HEK293 (cell line): ENCODE measurements at regions not wholly inside any gene's neighbourhood (a gene's known extent, or its start where the extent isn't known, plus 50 kb on each side); places are given as distances from the start of the nearest gene placed in this dataset.
"Not testable (repeated sequence)": the region's sequence is repeated elsewhere in the genome, so short reads cannot be mapped to it uniquely, and the experiment has no call there.

Source experiments
- CTCF ChIA-PET: fragments of 350-600 bp; formaldehyde crosslinking; extraction: SDS; loops from one replicate; lab custom pipeline; 2021; ENCODE audit warnings: antibody characterized with exemption; lab: Yijun Ruan, JAX
- POLR2A ChIA-PET: fragments of 300-600 bp; formaldehyde crosslinking; extraction: SDS; loops from one replicate; lab custom pipeline; 2020; ENCODE audit warnings: antibody characterized with exemption, inconsistent platforms; lab: Yijun Ruan, JAX
- H3K27ac ChIP-seq: fragments of 200-500 bp; sonication (Bioruptor generic); 2 replicates; pipeline ENCODE4 v1.5.1; 2014; ENCODE audit warnings: low read depth, low read length, control low read depth, inconsistent platforms; ENCODE audit errors: extremely low read depth
- H3K36me3 ChIP-seq, 2 experiments: fragments of 200-500 bp in 1 of 2; sonication (Bioruptor generic) in 1 of 2; 1 replicate in 1 of 2; 2 replicates in 1 of 2; pipeline ENCODE4 v1.5.1; 2014 to 2017; ENCODE audit warnings: inconsistent platforms in 2 of 2, low read length in 2 of 2; ENCODE audit not compliant: control insufficient read depth in 2 of 2, insufficient read depth in 1 of 2
- H3K4me1 ChIP-seq: fragments of 200-500 bp; sonication (Bioruptor generic); 2 replicates; pipeline ENCODE4 v1.5.1; 2014; ENCODE audit warnings: mild to moderate bottlenecking, low read length, inconsistent platforms; ENCODE audit not compliant: control insufficient read depth, insufficient read depth
- H3K4me3 ChIP-seq: 2 replicates; pipeline ENCODE4 v1.5.1; 2011; ENCODE audit warnings: low read depth, mild to moderate bottlenecking, control low read depth, low read length, moderate library complexity
- H3K9me3 ChIP-seq: fragments of 200-500 bp; sonication (Bioruptor generic); 2 replicates; pipeline ENCODE4 v1.5.1; 2014; ENCODE audit warnings: low read depth, low read length, inconsistent platforms; ENCODE audit not compliant: control insufficient read depth, insufficient read depth
- GLI2 ChIP-seq: fragments of 450-650 bp; formaldehyde crosslinking; IDR thresholded peaks from 2 replicates; pipeline ENCODE4; 2017; ENCODE audit warnings: missing biosample characterization, missing genetic modification characterization, low read depth, borderline replicate concordance
- OSR2 ChIP-seq: fragments of 450-650 bp; formaldehyde crosslinking; IDR thresholded peaks from 2 replicates; pipeline ENCODE4 v1.5.1; 2016; ENCODE audit warnings: missing biosample characterization, missing genetic modification characterization
- ZBTB48 ChIP-seq: fragments of 450-650 bp; formaldehyde crosslinking; IDR thresholded peaks from 2 replicates; pipeline ENCODE4 v1.5.1; 2016; ENCODE audit warnings: missing biosample characterization, missing genetic modification characterization
- ZBTB8A ChIP-seq: fragments of 450-650 bp; formaldehyde crosslinking; IDR thresholded peaks from 2 replicates; pipeline ENCODE4 v1.5.1; 2016; ENCODE audit warnings: missing biosample characterization, missing genetic modification characterization
- ZFP69B ChIP-seq: fragments of 450-650 bp; formaldehyde crosslinking; IDR thresholded peaks from 2 replicates; pipeline ENCODE4 v1.5.1; 2016; ENCODE audit warnings: missing biosample characterization, missing genetic modification characterization
- ZNF140 ChIP-seq: fragments of 450-650 bp; formaldehyde crosslinking; IDR thresholded peaks from 2 replicates; pipeline ENCODE4 v1.5.1; 2016; ENCODE audit warnings: missing biosample characterization, missing genetic modification characterization
- ZNF19 ChIP-seq: fragments of 450-650 bp; formaldehyde crosslinking; IDR thresholded peaks from 2 replicates; pipeline ENCODE4; 2016; ENCODE audit warnings: missing biosample characterization, missing genetic modification characterization, low read depth
- ZNF24 ChIP-seq: fragments of 450-650 bp; formaldehyde crosslinking; IDR thresholded peaks from 2 replicates; pipeline ENCODE4 v1.5.1; 2016; ENCODE audit warnings: missing biosample characterization, missing genetic modification characterization
- ZNF394 ChIP-seq: fragments of 450-650 bp; formaldehyde crosslinking; IDR thresholded peaks from 2 replicates; pipeline ENCODE4 v1.5.1; 2016; ENCODE audit warnings: missing biosample characterization, missing genetic modification characterization, mild to moderate bottlenecking, moderate library complexity, borderline replicate concordance
- ZNF426 ChIP-seq: fragments of 450-650 bp; formaldehyde crosslinking; IDR thresholded peaks from 2 replicates; pipeline ENCODE4 v1.5.1; 2017; ENCODE audit warnings: missing biosample characterization, missing genetic modification characterization, mild to moderate bottlenecking, inconsistent platforms, moderate library complexity
- ZNF529 ChIP-seq: fragments of 450-650 bp; formaldehyde crosslinking; IDR thresholded peaks from 2 replicates; pipeline ENCODE4 v1.5.1; 2017; ENCODE audit warnings: missing genetic modification characterization, missing biosample characterization; ENCODE audit not compliant: insufficient replicate concordance
- ZNF555 ChIP-seq: fragments of 450-650 bp; formaldehyde crosslinking; conservative IDR thresholded peaks from 2 replicates; pipeline ENCODE4 v1.5.1; 2017; ENCODE audit warnings: missing biosample characterization, mild to moderate bottlenecking, missing genetic modification characterization, inconsistent platforms
- ZNF560 ChIP-seq: fragments of 450-650 bp; formaldehyde crosslinking; IDR thresholded peaks from 2 replicates; pipeline ENCODE4 v1.5.1; 2017; ENCODE audit warnings: missing biosample characterization, missing genetic modification characterization, borderline replicate concordance
- ZNF623 ChIP-seq: fragments of 450-650 bp; formaldehyde crosslinking; IDR thresholded peaks from 2 replicates; pipeline ENCODE4 v1.5.1; 2016; ENCODE audit warnings: missing biosample characterization, missing genetic modification characterization
- ZNF701 ChIP-seq: fragments of 450-650 bp; formaldehyde crosslinking; IDR thresholded peaks from 2 replicates; pipeline ENCODE4 v1.5.1; 2016; ENCODE audit warnings: missing biosample characterization, missing genetic modification characterization
- ZSCAN16 ChIP-seq: fragments of 450-650 bp; formaldehyde crosslinking; IDR thresholded peaks from 2 replicates; pipeline ENCODE4 v1.5.1; 2016; ENCODE audit warnings: missing biosample characterization, missing genetic modification characterization
- TF ChIP-seq, protein P1 (sequence below): fragments of 450-650 bp; IDR thresholded peaks from 2 replicates; pipeline ENCODE4 v1.5.1; 2018; ENCODE audit warnings: missing biosample characterization, missing genetic modification characterization
- TF ChIP-seq, protein P2 (sequence below): fragments of 450-650 bp; formaldehyde crosslinking; IDR thresholded peaks from 2 replicates; pipeline ENCODE4 v1.5.1; 2016; ENCODE audit warnings: missing biosample characterization, missing genetic modification characterization
- TF ChIP-seq, protein P3 (sequence below): fragments of 450-650 bp; formaldehyde crosslinking; IDR thresholded peaks from 2 replicates; pipeline ENCODE4 v1.5.1; 2016; ENCODE audit warnings: missing biosample characterization, missing genetic modification characterization
- TF ChIP-seq, protein P4 (sequence below): fragments of 450-650 bp; formaldehyde crosslinking; IDR thresholded peaks from 2 replicates; pipeline ENCODE4 v1.5.1; 2016; ENCODE audit warnings: missing biosample characterization, missing genetic modification characterization

DNA sequence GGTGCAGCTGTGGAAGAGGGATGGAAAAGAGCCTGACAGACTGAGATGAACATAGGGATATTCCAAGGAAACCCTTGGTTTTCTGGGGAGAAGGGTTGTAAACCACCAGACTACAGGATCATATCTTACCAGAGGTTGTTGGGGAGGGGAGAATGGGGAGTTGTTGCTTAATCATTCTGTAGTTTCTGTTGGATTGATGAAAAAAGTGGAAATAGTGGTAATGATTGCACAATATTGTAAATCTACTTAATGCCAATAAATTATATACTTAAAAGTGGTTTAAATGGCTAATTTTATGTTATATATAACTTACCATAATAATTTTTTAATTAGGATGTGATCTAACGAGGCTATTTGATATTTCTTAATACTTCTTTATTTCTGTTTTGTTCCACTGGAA is 800.9 kb downstream of the BCL11A start (continued):
- TF ChIP-seq ZNF529 (tag by site-specific recombination) (no peak), ZNF19 (tag by site-specific recombination) (no peak), ZSCAN16 (no peak), ZBTB48 (tag by site-specific recombination) (no peak)
- TF ChIP-seq, protein P1, sequence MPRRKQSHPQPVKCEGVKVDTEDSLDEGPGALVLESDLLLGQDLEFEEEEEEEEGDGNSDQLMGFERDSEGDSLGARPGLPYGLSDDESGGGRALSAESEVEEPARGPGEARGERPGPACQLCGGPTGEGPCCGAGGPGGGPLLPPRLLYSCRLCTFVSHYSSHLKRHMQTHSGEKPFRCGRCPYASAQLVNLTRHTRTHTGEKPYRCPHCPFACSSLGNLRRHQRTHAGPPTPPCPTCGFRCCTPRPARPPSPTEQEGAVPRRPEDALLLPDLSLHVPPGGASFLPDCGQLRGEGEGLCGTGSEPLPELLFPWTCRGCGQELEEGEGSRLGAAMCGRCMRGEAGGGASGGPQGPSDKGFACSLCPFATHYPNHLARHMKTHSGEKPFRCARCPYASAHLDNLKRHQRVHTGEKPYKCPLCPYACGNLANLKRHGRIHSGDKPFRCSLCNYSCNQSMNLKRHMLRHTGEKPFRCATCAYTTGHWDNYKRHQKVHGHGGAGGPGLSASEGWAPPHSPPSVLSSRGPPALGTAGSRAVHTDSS, result no peak
- TF ChIP-seq, protein P2, sequence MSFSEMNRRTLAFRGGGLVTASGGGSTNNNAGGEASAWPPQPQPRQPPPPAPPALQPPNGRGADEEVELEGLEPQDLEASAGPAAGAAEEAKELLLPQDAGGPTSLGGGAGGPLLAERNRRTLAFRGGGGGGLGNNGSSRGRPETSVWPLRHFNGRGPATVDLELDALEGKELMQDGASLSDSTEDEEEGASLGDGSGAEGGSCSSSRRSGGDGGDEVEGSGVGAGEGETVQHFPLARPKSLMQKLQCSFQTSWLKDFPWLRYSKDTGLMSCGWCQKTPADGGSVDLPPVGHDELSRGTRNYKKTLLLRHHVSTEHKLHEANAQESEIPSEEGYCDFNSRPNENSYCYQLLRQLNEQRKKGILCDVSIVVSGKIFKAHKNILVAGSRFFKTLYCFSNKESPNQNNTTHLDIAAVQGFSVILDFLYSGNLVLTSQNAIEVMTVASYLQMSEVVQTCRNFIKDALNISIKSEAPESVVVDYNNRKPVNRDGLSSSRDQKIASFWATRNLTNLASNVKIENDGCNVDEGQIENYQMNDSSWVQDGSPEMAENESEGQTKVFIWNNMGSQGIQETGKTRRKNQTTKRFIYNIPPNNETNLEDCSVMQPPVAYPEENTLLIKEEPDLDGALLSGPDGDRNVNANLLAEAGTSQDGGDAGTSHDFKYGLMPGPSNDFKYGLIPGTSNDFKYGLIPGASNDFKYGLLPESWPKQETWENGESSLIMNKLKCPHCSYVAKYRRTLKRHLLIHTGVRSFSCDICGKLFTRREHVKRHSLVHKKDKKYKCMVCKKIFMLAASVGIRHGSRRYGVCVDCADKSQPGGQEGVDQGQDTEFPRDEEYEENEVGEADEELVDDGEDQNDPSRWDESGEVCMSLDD, result no peak
- TF ChIP-seq, all 188 proteins: peak for 0

DNA sequence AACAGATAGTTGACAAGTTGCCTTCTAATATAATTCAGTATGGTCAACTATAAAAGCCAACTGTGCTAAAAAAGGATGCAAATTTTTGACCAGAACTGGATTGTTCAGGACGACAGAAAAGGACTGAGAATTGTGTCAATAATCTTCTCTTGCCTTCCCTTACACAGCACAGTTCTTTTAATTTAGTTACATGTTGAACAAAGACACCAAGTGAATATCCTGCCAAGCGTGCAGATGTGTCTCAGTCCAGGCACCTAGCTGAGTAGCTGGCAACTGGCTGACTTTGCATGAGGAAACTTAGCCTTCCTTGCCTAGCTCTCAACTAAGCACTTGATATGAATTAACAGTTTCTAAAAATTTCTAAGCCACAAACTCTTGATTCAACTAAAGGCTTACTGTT is 801.4 kb downstream of the BCL11A start:
- Histone ChIP-seq H3K4me3 (no peak overlapping the region), H3K36me3 (no peaks in the 10 kb centered on the region), H3K27ac (no peak overlapping the region)
- TF ChIP-seq OSR2 (tag by site-specific recombination) (no peak), ZNF24 (tag by site-specific recombination) (no peak), ZNF701 (tag by site-specific recombination) (no peak), GLI2 (no peak), ZNF426 (tag by site-specific recombination) (no peak), ZFP69B (no peak)
- TF ChIP-seq, protein P3, sequence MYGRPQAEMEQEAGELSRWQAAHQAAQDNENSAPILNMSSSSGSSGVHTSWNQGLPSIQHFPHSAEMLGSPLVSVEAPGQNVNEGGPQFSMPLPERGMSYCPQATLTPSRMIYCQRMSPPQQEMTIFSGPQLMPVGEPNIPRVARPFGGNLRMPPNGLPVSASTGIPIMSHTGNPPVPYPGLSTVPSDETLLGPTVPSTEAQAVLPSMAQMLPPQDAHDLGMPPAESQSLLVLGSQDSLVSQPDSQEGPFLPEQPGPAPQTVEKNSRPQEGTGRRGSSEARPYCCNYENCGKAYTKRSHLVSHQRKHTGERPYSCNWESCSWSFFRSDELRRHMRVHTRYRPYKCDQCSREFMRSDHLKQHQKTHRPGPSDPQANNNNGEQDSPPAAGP (tag by site-specific recombination), result no peak
- TF ChIP-seq, all 188 proteins: peak for 0
- ChIA-PET POLR2A (no interaction called here), CTCF (interaction anchor here (0.7 kb wide), 2 partner anchors 12 to 213 kb away, joined by 3 to 6 read pairs; no protein-coding TSS in a partner anchor)
- Histone ChIP-seq H3K9me3 (no peaks in the 10 kb centered on the region), H3K4me1 (no peaks in the 10 kb centered on the region)

DNA sequence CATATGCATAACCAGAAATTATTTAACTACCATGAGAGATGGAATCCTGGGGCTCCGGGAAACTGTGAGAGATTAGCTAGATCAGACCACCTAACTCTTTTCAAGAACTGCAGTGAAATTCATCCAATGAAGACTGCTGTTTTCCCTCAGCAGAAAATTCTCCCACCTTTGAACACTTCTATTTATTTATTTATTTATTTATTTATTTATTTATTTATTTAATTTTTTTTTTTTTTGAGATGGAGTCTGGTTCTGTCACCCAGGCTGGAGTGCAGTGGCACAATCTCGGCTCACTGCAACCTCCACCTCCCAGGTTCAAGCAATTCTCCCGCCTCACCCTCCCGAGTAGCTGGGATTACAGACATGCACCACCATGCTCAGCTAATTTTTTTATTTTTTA is 802.2 kb downstream of the BCL11A start:
- H3K9me3 ChIP-seq, H3K27ac ChIP-seq, H3K4me1 ChIP-seq, H3K36me3 ChIP-seq, POLR2A ChIA-PET, H3K4me3 ChIP-seq: not testable (repeated sequence)
- CTCF ChIA-PET, result interaction anchor here (0.7 kb wide), 1 partner anchor 13 kb away, joined by 6 read pairs; no protein-coding TSS in a partner anchor
- TF ChIP-seq ZNF140 (0 out of 2 replicates have a peak, but pooled peaks have one; percentile 11), ZNF560 (tag by site-specific recombination) (peak; percentile 42; the same call in 1 of the 2 replicates), ZNF426 (tag by site-specific recombination) (peak; percentile 40), ZNF394 (tag by site-specific recombination) (peak; percentile 58; the same call in 1 of the 2 replicates), ZBTB8A (tag by site-specific recombination) (peak; percentile 35; the same call in 1 of the 2 replicates), ZNF623 (tag by site-specific recombination) (peak; percentile 32; the same call in 1 of the 2 replicates), ZNF555 (tag by site-specific recombination) (peak; percentile 41)
- TF ChIP-seq, protein P4, sequence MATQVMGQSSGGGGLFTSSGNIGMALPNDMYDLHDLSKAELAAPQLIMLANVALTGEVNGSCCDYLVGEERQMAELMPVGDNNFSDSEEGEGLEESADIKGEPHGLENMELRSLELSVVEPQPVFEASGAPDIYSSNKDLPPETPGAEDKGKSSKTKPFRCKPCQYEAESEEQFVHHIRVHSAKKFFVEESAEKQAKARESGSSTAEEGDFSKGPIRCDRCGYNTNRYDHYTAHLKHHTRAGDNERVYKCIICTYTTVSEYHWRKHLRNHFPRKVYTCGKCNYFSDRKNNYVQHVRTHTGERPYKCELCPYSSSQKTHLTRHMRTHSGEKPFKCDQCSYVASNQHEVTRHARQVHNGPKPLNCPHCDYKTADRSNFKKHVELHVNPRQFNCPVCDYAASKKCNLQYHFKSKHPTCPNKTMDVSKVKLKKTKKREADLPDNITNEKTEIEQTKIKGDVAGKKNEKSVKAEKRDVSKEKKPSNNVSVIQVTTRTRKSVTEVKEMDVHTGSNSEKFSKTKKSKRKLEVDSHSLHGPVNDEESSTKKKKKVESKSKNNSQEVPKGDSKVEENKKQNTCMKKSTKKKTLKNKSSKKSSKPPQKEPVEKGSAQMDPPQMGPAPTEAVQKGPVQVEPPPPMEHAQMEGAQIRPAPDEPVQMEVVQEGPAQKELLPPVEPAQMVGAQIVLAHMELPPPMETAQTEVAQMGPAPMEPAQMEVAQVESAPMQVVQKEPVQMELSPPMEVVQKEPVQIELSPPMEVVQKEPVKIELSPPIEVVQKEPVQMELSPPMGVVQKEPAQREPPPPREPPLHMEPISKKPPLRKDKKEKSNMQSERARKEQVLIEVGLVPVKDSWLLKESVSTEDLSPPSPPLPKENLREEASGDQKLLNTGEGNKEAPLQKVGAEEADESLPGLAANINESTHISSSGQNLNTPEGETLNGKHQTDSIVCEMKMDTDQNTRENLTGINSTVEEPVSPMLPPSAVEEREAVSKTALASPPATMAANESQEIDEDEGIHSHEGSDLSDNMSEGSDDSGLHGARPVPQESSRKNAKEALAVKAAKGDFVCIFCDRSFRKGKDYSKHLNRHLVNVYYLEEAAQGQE (tag by site-specific recombination), result peak; percentile 63
